Calu3 (cell line): ENCODE measurements at regions not wholly inside any gene's neighbourhood (a gene's known extent, or its start where the extent isn't known, plus 50 kb on each side); places are given as distances from the start of the nearest gene placed in this dataset.

ENCODE experiments used
- BruUV-seq: library from RNA; stranded (reverse); fragments of 400-500 nt; replicated peaks from 2 replicates; lab custom pipeline; 2021; lab: Mats Ljungman, UMichigan
- CTCF ChIA-PET: fragments of 300-600 bp; sonication (Branson Sonifier 250); formaldehyde crosslinking; loops from one replicate; lab custom pipeline; 2022; ENCODE audit warnings: antibody characterized with exemption; lab: Charles Lee
- DNase-seq: peaks from one replicate; pipeline ENCODE4 v3.0.0; 2022
- H3K27ac Mint-ChIP-seq: one replicate; pipeline ENCODE4 v1.8.0; 2022; ENCODE audit warnings: mixed read lengths; ENCODE audit not compliant: unreplicated experiment
- H3K27me3 Mint-ChIP-seq: one replicate; pipeline ENCODE4 v1.8.0; 2022; ENCODE audit warnings: mixed read lengths; ENCODE audit not compliant: unreplicated experiment
- H3K36me3 Mint-ChIP-seq: one replicate; pipeline ENCODE4 v1.8.0; 2022; ENCODE audit warnings: mild to moderate bottlenecking, moderate library complexity, mixed read lengths; ENCODE audit not compliant: insufficient read depth, unreplicated experiment
- H3K4me1 Mint-ChIP-seq: one replicate; pipeline ENCODE4 v1.8.0; 2022; ENCODE audit warnings: mild to moderate bottlenecking, low read depth, mixed read lengths; ENCODE audit not compliant: unreplicated experiment
- H3K4me3 Mint-ChIP-seq: one replicate; pipeline ENCODE4 v1.8.0; 2022; ENCODE audit warnings: mild to moderate bottlenecking, low read depth, moderate library complexity, mixed read lengths; ENCODE audit not compliant: unreplicated experiment
- H3K9me3 Mint-ChIP-seq: one replicate; pipeline ENCODE4 v1.8.0; 2022; ENCODE audit warnings: low read depth, mixed read lengths; ENCODE audit not compliant: unreplicated experiment
- intact Hi-C: fragments of 100-400 bp; cut with micrococcal nuclease; formaldehyde crosslinking; loops from one replicate; pipeline ENCODE4 v1.10.0; 2022; ENCODE audit not compliant: unreplicated experiment
- TF ChIP-seq, protein P1 (sequence below): fragments of 200-600 bp; IDR thresholded peaks from one replicate; pipeline ENCODE4 v1.8.0; 2022; ENCODE audit warnings: antibody characterized with exemption; ENCODE audit not compliant: unreplicated experiment

DNA sequence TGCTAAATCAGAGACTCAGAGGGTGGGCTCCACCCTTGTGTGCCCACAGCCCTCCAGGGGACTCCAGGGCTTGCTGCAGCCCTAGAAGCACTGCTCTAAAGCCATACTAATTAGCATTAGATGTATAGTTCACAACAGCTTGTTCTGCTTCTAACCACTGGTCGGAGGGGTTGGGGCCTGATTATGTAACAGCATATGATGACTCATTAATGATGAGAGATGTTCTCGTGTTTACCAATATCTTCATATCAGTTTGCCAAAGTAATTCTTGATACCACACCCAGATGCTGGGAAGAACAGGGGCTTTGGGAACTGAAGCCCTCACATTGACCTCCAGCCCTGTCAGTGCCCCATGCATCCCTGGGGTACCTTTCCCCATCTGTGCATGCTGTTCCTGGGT lies 104.1 kb upstream of the FOXA2 start:
- CTCF ChIA-PET: no interaction called here
- H3K9me3 Mint-ChIP-seq: no peaks in the 10 kb centered on the region
- no peaks in the 10 kb centered on the region for H3K36me3 Mint-ChIP-seq
- TF ChIP-seq, protein P1, sequence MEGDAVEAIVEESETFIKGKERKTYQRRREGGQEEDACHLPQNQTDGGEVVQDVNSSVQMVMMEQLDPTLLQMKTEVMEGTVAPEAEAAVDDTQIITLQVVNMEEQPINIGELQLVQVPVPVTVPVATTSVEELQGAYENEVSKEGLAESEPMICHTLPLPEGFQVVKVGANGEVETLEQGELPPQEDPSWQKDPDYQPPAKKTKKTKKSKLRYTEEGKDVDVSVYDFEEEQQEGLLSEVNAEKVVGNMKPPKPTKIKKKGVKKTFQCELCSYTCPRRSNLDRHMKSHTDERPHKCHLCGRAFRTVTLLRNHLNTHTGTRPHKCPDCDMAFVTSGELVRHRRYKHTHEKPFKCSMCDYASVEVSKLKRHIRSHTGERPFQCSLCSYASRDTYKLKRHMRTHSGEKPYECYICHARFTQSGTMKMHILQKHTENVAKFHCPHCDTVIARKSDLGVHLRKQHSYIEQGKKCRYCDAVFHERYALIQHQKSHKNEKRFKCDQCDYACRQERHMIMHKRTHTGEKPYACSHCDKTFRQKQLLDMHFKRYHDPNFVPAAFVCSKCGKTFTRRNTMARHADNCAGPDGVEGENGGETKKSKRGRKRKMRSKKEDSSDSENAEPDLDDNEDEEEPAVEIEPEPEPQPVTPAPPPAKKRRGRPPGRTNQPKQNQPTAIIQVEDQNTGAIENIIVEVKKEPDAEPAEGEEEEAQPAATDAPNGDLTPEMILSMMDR: no peak
- no TSS peak for BruUV-seq
- H3K27ac Mint-ChIP-seq: no peak overlapping the region
- intact Hi-C loops: no loop called here
- no peak overlapping the region for H3K4me3 Mint-ChIP-seq
- no peak for DNase-seq
- no peaks in the 10 kb centered on the region for H3K4me1 Mint-ChIP-seq
- H3K27me3 Mint-ChIP-seq: no peaks in the 10 kb centered on the region

GRCh38 chr20:22689266-22689665 lies 104.9 kb upstream of the FOXA2 start:
- Mint-ChIP-seq H3K4me3 (no peak overlapping the region), H3K27me3 (no peaks in the 10 kb centered on the region), H3K36me3 (no peaks in the 10 kb centered on the region), H3K9me3 (no peaks in the 10 kb centered on the region), H3K4me1 (no peaks in the 10 kb centered on the region), H3K27ac (no peak overlapping the region)
- no TSS peak for BruUV-seq
- intact Hi-C loops: no loop called here
- no peak for DNase-seq
- TF ChIP-seq, protein P1: no peak
- CTCF ChIA-PET: no interaction called here

DNA sequence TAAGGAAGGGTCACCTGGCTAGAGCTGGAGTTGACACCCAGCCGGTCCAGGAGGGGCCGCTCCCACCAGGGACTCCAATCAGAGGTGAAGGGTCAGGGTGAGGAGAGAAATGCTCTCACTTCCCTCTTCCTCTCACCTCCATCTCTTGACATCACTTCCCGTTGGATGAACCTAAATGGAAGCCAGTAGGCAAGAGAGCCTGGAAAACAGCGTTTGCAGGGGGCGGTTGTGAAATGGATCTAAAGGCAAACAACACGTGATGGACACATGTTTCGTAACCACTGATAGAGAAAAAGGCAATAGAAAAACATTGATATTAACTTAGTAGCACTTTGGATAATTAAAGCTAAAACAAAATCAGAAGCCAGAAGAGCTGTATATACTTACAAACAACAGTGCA lies 105.6 kb upstream of the FOXA2 start:
- H3K4me1 Mint-ChIP-seq: no peaks in the 10 kb centered on the region
- no peaks in the 10 kb centered on the region for H3K9me3 Mint-ChIP-seq
- no peaks in the 10 kb centered on the region for H3K36me3 Mint-ChIP-seq
- no peak overlapping the region for H3K27ac Mint-ChIP-seq
- no peaks in the 10 kb centered on the region for H3K27me3 Mint-ChIP-seq
- intact Hi-C loops: loop anchor here (2.0 to 10.0 kb wide), 3 partner anchors 285 to 655 kb away; no protein-coding TSS in a partner anchor
- BruUV-seq: no TSS peak
- no peak for DNase-seq
- TF ChIP-seq, protein P1: no peak
- CTCF ChIA-PET: interaction anchor here (0.7 kb wide), 1 partner anchor 511 kb away, joined by 3 read pairs; no protein-coding TSS in a partner anchor
- H3K4me3 Mint-ChIP-seq: no peak overlapping the region

DNA sequence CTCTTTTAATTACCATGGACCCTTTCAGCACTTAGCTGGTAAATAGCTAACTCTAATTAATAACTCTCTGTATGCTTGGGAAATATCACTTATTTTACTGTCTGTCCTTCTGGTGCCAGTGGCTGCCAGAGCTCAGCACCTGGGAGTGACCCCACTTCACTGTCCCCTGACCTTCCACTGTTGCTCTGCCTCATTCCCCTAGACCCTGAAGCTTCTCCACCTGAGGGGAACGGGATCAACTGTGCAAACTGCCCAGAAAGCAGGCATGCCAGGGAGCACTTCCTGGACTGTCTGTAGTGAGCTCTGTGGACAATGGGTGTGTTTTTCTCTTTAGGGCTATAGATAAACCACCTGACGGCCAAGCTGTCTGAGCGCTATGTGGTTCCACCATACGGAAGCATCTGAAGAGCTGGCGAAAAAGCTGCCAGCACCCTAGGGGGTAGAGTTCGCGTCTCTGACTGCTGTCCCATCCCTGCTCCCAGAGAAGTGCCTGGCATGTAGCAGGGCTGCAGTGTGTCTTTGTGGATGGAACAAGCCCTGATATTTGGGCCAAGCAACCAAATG lies 106.3 kb upstream of the FOXA2 start:
- TF ChIP-seq, protein P1: no peak

More for the DNA sequence above, 106.3 kb upstream of the FOXA2 start:
- Mint-ChIP-seq H3K4me1 (no peaks in the 10 kb centered on the region), H3K36me3 (no peaks in the 10 kb centered on the region), H3K27ac (no peak overlapping the region), H3K27me3 (no peaks in the 10 kb centered on the region), H3K9me3 (no peaks in the 10 kb centered on the region), H3K4me3 (no peak overlapping the region)
- DNase-seq: no peak
- BruUV-seq: no TSS peak
- CTCF ChIA-PET: interaction anchor here (0.7 kb wide), 1 partner anchor 511 kb away, joined by 3 read pairs; no protein-coding TSS in a partner anchor
- intact Hi-C loops: loop anchor here (2.0 to 10.0 kb wide), 3 partner anchors 284 to 654 kb away; no protein-coding TSS in a partner anchor
